Endothelial cell of umbilical vein (primary cell): ENCODE measurements at regions not wholly inside any gene's neighbourhood (a gene's known extent, or its start where the extent isn't known, plus 50 kb on each side); places are given as distances from the start of the nearest gene placed in this dataset.

ENCODE experiments used
- BruUV-seq: library from RNA; stranded (reverse); fragments of 400-500 nt; replicated peaks from 2 replicates; lab custom pipeline; 2021; lab: Mats Ljungman, UMichigan
- CTCF ChIA-PET: fragments of 300-600, 350-600 bp; sonication (Branson Sonifier 250); formaldehyde crosslinking; loops from one replicate; lab custom pipeline; 2021; ENCODE audit warnings: antibody characterized with exemption, inconsistent platforms; lab: Charles Lee
- POLR2A ChIA-PET: fragments of 300-600, 350-600 bp; sonication (Branson Sonifier 250); formaldehyde crosslinking; loops from one replicate; lab custom pipeline; 2021; ENCODE audit warnings: antibody characterized with exemption, inconsistent platforms; lab: Charles Lee
- DNase-seq: peaks from one replicate; pipeline ENCODE4 v3.0.0-alpha.2; 2011; ENCODE audit warnings: low read depth, low spot score
- FAIRE-seq: peaks from 2 replicates; lab custom pipeline; 2011; peaks lifted over from hg19 to GRCh38; lab: Jason Lieb, UNC
- H2AFZ ChIP-seq: 2 replicates; pipeline ENCODE4 v1.6.0; 2012; ENCODE audit warnings: low read depth, low read length, control low read depth, inconsistent platforms
- H3K27ac ChIP-seq: 2 replicates; pipeline ENCODE4 v1.5.1; 2011; ENCODE audit warnings: low read depth, mild to moderate bottlenecking, control low read depth, low read length, moderate library complexity; ENCODE audit not compliant: insufficient read depth
- H3K27me3 ChIP-seq, 2 experiments: 2 replicates each; pipeline versions ENCODE4 v1.6.0 to v1.6.1; 2011; ENCODE audit warnings: low read length in 2 of 2, mixed read lengths in 1 of 2; ENCODE audit not compliant: control insufficient read depth in 2 of 2, insufficient read depth in 2 of 2
- H3K36me3 ChIP-seq, 2 experiments: 2 replicates in 1 of 2; 3 replicates in 1 of 2; pipeline ENCODE4 v1.5.1; 2011; ENCODE audit warnings: low read length in 2 of 2, mild to moderate bottlenecking in 1 of 2, moderate library complexity in 1 of 2; ENCODE audit not compliant: control insufficient read depth in 2 of 2, insufficient read depth in 2 of 2; ENCODE audit errors: extremely low read depth in 1 of 2
- H3K4me1 ChIP-seq: 3 replicates; pipeline ENCODE4 v1.5.1; 2011; ENCODE audit warnings: mild to moderate bottlenecking, low read length; ENCODE audit not compliant: control insufficient read depth, insufficient read depth; ENCODE audit errors: extremely low read depth
- H3K4me2 ChIP-seq: 2 replicates; pipeline ENCODE4 v1.6.1; 2011; ENCODE audit warnings: low read length, control low read depth, mixed read lengths; ENCODE audit not compliant: insufficient read depth
- H3K4me3 ChIP-seq, 3 experiments: fragments of 200-600 bp in 1 of 3; sonication (generic), shearing (Covaris generic) in 1 of 3; replicated peaks in 1 of 3; 2 replicates each; pipeline ENCODE4 v1.5.1; 2011 to 2016; ENCODE audit warnings: control low read depth in 3 of 3, low read length in 3 of 3, mild to moderate bottlenecking in 2 of 3, inconsistent platforms in 1 of 3, low read depth in 1 of 3, moderate library complexity in 1 of 3; ENCODE audit not compliant: insufficient read depth in 1 of 3
- H3K79me2 ChIP-seq: 2 replicates; pipeline ENCODE4 v1.6.0; 2012; ENCODE audit warnings: low read length, inconsistent platforms; ENCODE audit not compliant: control insufficient read depth, insufficient read depth
- H3K9ac ChIP-seq: replicated peaks from 2 replicates; pipeline ENCODE3; 2011; ENCODE audit warnings: low read length, control low read depth; ENCODE audit not compliant: insufficient read depth; ENCODE audit errors: extremely low read depth
- H3K9me1 ChIP-seq: replicated peaks from 3 replicates; pipeline ENCODE4 v1.6.0; 2011; ENCODE audit warnings: mild to moderate bottlenecking, low read length; ENCODE audit not compliant: control insufficient read depth, insufficient read depth; ENCODE audit errors: extremely low read depth
- H3K9me3 ChIP-seq: replicated peaks from 2 replicates; pipeline ENCODE4 v1.5.1; 2012; ENCODE audit warnings: low read length, inconsistent platforms; ENCODE audit not compliant: control insufficient read depth, insufficient read depth
- H4K20me1 ChIP-seq: replicated peaks from 2 replicates; pipeline ENCODE3; 2011; ENCODE audit warnings: mild to moderate bottlenecking, low read length; ENCODE audit not compliant: control insufficient read depth, insufficient read depth; ENCODE audit errors: extremely low read depth
- EZH2 ChIP-seq: IDR thresholded peaks from 2 replicates; pipeline ENCODE4 v1.6.1; 2012; ENCODE audit warnings: borderline replicate concordance, low read depth, mild to moderate bottlenecking, moderate library complexity, low read length, inconsistent platforms; ENCODE audit not compliant: severe bottlenecking
- FOS ChIP-seq: IDR thresholded peaks from 2 replicates; pipeline ENCODE4 v1.6.1; 2011; ENCODE audit warnings: mild to moderate bottlenecking, low read length, moderate library complexity, borderline replicate concordance; ENCODE audit not compliant: insufficient read depth
- GATA2 ChIP-seq: IDR thresholded peaks from 2 replicates; pipeline ENCODE4 v1.7.0; 2011; ENCODE audit warnings: low read depth, mild to moderate bottlenecking, moderate library complexity, mixed read lengths, low read length; ENCODE audit not compliant: insufficient read length, insufficient read depth
- JUN ChIP-seq: IDR thresholded peaks from 2 replicates; pipeline ENCODE4 v1.6.1; 2011; ENCODE audit warnings: borderline replicate concordance, low read depth; ENCODE audit not compliant: insufficient read length, insufficient read depth
- MYC ChIP-seq: IDR thresholded peaks from one replicate; pipeline ENCODE4 v1.6.1; 2011; ENCODE audit warnings: mild to moderate bottlenecking, low read depth, low read length
- POLR2A ChIP-seq: IDR thresholded peaks from 2 replicates; pipeline ENCODE4 v1.6.1; 2012; ENCODE audit warnings: low read depth, mild to moderate bottlenecking, control low read depth, low read length
- POLR2AphosphoS5 ChIP-seq: IDR thresholded peaks from 2 replicates; pipeline ENCODE4 v1.6.1; 2012; ENCODE audit warnings: low read depth, mild to moderate bottlenecking, control low read depth, low read length, moderate library complexity; ENCODE audit not compliant: insufficient read depth
- dilution Hi-C: fragments of 300-500 bp; cut with MboI; formaldehyde crosslinking; loops from one replicate; pipeline ENCODE4 v1.15.0; 2019; ENCODE audit warnings: low sequenced_read_pairs; ENCODE audit not compliant: extremely low pct_ligation_motif_present
- intact Hi-C: fragments of 100-400 bp; cut with micrococcal nuclease; formaldehyde crosslinking; loops from one replicate; pipeline ENCODE4 v1.10.0; 2022
- TF ChIP-seq, protein P1 (sequence below): IDR thresholded peaks from 2 replicates; pipeline ENCODE4 v1.6.1; 2011; ENCODE audit not compliant: insufficient read depth, insufficient read length
- TF ChIP-seq, protein P2 (sequence below), 2 donors: IDR thresholded peaks; 1 replicate in 1 of 2; 2 replicates in 1 of 2; pipeline ENCODE4 v1.5.1; 2011; ENCODE audit warnings: low read length in 2 of 2, mild to moderate bottlenecking in 2 of 2, moderate library complexity in 2 of 2, control low read depth in 1 of 2, inconsistent platforms in 1 of 2, low read depth in 1 of 2; ENCODE audit not compliant: insufficient read depth in 1 of 2; ENCODE audit errors: extremely low read depth in 1 of 2

GRCh38 chr13:44133626-44134025, 240.0 kb upstream of the SERP2 start:
- Histone ChIP-seq H3K9me1 (no peaks in the 10 kb centered on the region), H3K27ac (no peak overlapping the region), H3K36me3 (no peaks in the 10 kb centered on the region), H2AFZ (no peak overlapping the region), H3K9me3 (no peaks in the 10 kb centered on the region), H3K4me3 (no peak overlapping the region), H3K4me2 (no peak overlapping the region), H4K20me1 (no peaks in the 10 kb centered on the region), H3K27me3 (no peaks in the 10 kb centered on the region), H3K4me1 (peaks cover 18% of the 10 kb centered on the region), H3K9ac (no peak overlapping the region), H3K79me2 (no peaks in the 10 kb centered on the region)
- intact Hi-C loops, result no loop called here
- dilution Hi-C loops, result no loop called here
- CTCF ChIA-PET, result interaction anchor here (1.0 to 2.0 kb wide), 4 partner anchors 8 to 304 kb away, joined by 5 to 8 read pairs (median 6); no protein-coding TSS in a partner anchor
- POLR2A ChIA-PET, result interaction anchor here (1.6 kb wide), 1 partner anchor 303 kb away, joined by 9 read pairs; no protein-coding TSS in a partner anchor
- no TSS peak for BruUV-seq
- TF ChIP-seq FOS, result no peak
- TF ChIP-seq GATA2, result no peak
- TF ChIP-seq EZH2, result no peak
- TF ChIP-seq, protein P1, sequence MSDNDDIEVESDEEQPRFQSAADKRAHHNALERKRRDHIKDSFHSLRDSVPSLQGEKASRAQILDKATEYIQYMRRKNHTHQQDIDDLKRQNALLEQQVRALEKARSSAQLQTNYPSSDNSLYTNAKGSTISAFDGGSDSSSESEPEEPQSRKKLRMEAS, result no peak
- TF ChIP-seq POLR2A, result no peak
- TF ChIP-seq POLR2AphosphoS5, result no peak
- TF ChIP-seq, protein P2, sequence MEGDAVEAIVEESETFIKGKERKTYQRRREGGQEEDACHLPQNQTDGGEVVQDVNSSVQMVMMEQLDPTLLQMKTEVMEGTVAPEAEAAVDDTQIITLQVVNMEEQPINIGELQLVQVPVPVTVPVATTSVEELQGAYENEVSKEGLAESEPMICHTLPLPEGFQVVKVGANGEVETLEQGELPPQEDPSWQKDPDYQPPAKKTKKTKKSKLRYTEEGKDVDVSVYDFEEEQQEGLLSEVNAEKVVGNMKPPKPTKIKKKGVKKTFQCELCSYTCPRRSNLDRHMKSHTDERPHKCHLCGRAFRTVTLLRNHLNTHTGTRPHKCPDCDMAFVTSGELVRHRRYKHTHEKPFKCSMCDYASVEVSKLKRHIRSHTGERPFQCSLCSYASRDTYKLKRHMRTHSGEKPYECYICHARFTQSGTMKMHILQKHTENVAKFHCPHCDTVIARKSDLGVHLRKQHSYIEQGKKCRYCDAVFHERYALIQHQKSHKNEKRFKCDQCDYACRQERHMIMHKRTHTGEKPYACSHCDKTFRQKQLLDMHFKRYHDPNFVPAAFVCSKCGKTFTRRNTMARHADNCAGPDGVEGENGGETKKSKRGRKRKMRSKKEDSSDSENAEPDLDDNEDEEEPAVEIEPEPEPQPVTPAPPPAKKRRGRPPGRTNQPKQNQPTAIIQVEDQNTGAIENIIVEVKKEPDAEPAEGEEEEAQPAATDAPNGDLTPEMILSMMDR (IDR thresholded peaks at IDR 0.05; ENCODE audit: extremely low read depth in 1 of 2, insufficient read depth in 1 of 2, low read depth in 1 of 2, low read length in 2 of 2), result no peak
- TF ChIP-seq JUN, result no peak
- no peak for TF ChIP-seq MYC
- DNase-seq, result no peak
- no peak for FAIRE-seq
